GM18505 (cell line): ENCODE measurements at regions not wholly inside any gene's neighbourhood (a gene's known extent, or its start where the extent isn't known, plus 50 kb on each side); places are given as distances from the start of the nearest gene placed in this dataset.

Source experiments
- ATAC-seq: cut with Tn5 transposase; IDR thresholded peaks from one replicate; pipeline ENCODE4 v1.9.1; 2021; ENCODE audit not compliant: unreplicated experiment
- POLR2A ChIP-seq: IDR thresholded peaks from 4 replicates; pipeline ENCODE4 v1.6.1; 2011; ENCODE audit warnings: borderline replicate concordance; ENCODE audit not compliant: insufficient read depth, insufficient read length; ENCODE audit errors: extremely low read depth

DNA sequence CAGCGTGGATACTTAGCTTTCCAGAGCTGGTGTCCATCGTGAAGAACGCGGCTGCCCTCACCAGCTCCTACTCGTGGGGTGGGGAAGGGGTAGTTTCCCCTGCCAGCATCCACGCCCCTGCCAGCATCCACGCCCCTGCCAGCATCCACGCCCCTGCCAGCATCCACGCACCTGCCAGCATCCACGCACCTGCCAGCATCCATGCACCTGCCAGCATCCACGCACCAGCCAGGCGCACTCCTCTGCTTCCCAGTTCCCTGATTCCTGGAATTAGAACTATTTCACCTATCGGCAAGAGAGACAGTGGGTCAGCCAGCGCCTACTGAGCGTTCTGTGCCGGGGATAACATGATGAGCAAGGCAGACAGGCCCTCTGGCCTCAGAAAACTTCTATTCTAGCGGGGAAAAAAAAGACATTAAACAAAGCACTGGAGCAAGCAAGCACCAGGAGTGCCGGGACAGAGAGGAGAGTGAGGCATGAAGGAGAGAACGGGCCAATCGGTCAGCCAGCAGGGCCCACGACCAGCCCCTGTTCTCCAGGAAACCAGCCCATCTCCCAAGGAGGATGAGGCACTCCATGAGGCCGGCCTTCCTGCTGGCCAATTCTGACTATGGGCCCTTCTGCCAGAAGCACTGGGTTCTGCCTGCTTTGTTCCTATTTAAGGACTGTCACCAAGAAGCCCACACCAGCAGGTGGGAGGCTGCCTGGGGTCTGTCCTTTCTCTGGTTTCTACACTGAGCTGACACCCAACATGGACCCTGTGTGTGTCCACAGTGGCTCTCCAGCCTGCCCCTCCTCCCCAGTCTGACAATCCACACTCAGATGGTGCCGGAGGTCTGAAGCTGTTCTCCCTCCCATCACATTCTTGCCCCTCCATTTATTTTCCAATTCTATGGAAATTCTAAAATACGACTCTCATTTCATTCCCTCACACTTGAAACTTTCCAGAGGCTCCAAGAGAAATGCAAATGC, 78.4 kb upstream of the SALL3 start:
- no peak for ATAC-seq
- no peak for TF ChIP-seq POLR2A

DNA sequence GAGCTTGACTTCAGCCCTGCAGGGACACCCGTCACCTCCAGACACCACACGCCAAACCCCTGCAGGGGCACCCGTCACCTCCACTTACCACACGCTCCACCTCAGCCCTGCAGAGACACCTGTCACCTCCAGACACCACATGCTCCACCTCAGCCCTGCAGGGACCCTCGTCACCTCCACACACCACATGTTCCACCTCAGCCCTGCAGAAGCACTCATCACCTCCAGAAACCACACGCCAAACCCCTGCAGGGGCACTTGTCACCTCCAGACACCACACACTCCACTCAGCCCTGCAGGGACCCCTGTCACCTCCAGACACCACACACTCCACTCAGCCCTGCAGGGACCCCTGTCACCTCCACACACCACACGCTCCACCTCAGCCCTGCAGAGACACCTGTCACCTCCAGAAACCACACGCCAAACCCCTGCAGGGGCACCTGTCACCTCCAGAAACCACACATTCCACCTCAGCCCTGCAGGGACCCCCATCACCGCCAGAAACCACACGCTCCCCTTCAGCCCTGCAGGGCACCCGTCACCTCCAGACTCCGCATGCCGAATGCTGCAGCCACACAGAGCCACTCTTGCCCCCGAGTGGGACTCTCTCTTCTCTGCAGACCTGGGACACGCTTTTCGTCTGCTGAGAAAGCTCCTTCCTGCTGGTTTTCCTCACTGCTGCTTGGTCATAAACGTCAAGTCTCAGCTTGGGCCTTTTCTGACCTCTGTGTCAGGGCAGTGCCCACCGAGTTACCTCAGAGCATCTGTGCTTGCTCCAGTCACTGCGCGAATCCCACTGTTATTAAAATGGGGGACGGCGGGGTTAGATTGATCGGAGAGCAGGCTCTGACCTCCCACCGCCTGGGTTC, 77.5 kb upstream of the SALL3 start:
- ATAC-seq = no peak
- TF ChIP-seq POLR2A = no peak

DNA sequence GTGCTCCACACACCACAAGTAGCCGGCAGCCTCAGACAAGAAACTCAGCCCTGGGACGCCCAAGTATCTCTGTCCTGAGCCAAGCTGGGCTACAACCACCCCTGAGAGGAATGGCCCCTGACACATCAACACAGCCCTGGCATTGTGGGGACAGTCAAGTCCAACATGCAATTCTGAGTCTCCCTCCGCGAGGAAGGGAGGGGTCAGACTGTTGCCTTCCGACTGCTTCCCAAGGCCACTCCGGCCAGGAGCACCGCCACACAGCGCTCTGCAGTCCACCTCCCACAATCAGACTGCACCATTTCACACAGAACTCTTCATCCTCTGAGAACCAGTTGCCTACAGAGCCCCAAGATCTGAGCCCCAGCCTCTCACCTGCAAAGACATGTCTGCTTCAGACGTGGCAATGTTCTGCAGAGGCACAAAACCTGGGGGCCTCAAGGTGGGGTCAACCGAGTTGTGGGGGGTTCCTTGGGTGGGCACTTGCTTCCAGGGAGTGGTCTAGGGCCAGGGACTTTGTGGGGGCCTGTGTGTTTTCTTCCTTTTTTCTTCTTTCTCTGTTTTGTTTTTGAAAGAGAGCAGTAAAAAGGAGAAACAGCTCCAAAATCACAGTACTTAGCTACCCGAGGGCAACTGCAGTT, 76.7 kb upstream of the SALL3 start:
- no peak for TF ChIP-seq POLR2A
- no peak for ATAC-seq

DNA sequence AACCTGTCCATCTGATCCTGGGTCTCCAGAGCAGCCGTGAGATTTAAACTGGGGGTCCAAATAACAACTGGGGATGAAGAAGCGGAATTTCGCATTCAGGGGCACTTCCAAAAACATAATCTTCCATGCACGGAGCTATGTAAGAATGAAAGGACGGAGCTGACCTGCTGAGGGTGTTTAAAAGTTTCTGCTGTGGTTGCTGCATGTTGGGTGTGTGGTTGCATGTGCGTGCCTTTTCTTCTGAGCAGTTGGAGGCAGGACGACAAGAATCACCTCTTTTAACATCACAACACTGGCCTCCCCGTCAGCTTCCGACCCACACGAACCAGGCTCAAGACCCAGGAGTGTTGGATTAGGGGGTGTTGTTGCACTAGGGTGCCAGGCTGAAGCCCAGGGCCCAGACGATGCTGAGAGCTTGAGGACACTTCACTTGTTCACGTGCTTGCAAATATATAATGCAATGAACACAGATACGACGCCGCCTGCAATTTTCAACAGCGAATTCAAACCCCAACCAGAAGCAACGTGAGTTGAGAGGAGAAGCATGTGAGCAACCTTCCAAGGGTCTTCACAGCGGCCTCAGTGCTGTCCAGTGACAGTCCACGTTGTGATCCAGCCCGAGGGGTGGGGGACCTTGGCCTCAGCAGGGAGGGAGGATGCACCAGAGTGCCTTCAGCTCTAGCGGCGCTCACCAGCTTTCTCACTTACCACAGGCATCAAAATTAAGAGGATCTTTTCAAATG, 76.0 kb upstream of the SALL3 start:
- no peak for ATAC-seq
- TF ChIP-seq POLR2A = no peak

DNA sequence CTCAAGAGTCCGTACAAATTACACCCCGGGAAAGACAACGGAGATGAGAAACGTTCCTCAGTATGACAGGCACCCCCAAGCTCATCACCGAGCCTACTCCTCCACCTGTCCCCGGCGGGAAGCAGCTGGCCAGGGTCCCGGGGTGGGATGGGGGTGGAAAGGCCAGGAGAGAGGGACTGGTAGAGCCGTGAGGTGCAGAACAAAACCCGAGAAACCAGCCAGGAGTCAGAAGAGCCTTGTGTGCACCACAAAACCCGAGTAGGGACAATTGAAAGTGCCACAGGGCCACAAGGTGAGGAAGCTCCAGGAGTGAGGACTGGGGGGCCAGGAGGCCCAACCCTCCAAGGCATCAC, 75.5 kb upstream of the SALL3 start:
- no peak for TF ChIP-seq POLR2A

DNA sequence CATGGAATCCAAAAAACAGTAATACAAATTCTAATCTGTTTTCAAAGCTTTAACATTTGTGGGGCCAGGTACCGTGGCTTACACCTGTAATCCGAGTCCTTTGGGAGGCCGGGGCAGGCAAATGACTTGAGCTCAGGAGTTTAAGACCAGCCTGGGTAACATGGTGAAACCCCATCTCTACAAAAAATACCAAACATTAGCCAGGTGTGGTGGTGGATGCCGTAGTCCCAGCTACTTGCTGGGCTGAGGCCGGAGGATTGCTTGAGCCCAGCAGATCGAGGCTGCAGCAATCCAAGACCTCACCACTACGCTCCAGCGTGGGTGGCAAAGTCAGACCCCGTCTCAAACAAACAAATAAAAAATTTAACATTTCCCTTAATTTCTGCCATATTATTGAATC, 74.3 kb upstream of the SALL3 start:
- ATAC-seq = no peak
- TF ChIP-seq POLR2A = no peak

More for the DNA sequence above, 75.5 kb upstream of the SALL3 start:
- ATAC-seq = no peak

DNA sequence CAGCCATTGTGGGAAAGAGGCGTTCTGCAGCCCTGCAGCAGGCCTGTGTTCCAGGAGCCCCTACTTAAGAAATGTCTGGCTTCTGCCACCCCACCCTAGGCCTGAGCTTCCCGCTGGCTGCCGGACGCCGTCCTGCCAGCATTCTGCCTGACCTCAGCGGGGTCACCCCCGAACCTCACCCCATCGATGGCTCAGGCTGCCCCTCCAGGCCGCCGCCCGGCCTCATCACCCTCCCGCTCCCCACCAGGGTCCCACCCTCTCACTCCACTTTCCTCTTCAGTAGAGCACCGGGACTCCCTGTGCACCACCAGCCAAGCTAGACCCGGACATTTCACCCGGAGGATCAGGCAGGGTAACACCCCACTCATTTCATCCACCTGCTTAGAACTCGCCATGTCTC, 73.6 kb upstream of the SALL3 start:
- TF ChIP-seq POLR2A = no peak
- ATAC-seq = no peak

DNA sequence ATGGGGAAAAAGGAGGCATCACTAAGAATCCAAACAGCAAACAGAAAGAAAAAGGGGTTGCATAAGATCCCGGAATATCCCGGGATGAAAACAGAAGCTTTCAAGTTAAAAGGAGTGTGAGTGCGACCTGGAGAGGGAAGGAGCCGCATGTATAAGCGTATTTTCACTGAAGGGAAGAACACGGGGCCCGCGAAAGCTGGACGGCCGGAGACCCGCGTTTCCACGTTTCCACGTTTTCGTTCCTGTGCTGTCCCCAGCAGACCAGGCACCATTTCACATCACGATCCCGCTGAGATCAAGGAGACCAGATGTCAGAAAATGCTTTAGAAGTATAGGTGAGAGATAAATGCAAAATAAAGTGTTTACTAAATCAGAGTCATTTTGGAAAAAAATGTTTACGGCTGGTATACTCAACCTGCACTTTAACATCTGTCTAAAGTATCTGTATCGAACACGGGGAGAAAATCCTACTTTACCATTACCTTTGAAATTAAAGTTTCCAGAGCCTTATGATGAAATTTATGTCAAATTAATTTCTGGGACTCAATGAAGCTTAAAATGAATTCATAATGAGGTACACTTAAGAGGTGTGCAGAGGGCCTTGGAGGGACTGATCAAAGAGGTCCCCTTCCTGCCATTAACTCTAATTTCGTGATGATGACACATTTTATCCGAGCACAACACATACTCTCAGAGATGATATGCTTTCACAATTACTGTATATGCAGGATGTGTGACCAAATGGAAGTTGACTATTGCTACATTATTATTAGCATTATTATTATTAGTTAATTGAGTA, 71.0 kb upstream of the SALL3 start:
- TF ChIP-seq POLR2A = no peak
- ATAC-seq = no peak

DNA sequence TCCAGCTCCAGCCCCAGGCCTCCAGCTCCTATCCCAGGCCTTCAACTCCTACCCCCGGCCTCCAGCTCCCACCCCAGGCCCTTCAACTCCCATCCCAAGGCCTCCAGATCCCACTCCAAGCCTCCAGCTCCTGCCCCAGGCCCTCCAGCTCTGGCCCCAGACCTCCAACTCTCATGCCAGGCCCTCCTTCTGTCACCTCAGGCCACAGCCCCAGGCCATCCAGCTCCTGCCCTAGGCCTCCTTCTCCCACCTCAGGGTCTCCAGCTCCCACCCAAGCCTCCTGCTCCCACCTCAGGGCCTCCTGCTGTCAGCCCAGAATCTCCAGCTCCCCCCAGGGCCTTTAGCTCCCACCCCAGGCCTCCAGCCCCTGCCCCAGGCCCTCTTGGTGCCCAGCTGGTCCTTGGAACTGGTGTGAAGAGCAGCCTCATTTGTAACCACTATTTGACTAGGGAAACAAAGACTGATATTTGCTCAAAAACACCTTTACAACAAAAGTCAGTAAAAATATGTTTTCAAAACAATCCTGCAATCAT, 67.8 kb upstream of the SALL3 start:
- ATAC-seq = no peak
- TF ChIP-seq POLR2A = no peak

DNA sequence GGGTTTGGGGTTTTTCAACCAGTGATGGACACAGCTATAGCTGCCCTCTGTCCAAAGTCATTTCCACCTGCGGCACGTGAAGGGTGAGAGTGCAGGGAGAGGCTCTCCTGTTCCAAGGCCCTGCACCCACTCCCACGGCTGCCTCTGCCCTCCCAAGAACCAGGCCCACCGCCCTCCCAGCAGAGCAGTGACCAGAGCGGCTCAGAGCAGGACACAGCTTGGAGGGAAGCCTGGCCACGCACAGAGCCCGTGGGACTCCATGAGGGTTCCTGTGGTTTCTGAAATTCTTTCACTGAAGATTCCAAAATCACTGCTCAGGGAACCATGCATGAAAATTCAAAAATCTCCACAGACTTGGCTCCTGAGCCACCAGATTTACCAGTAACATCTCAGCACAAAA, 67.3 kb upstream of the SALL3 start:
- TF ChIP-seq POLR2A = no peak
- ATAC-seq = no peak

DNA sequence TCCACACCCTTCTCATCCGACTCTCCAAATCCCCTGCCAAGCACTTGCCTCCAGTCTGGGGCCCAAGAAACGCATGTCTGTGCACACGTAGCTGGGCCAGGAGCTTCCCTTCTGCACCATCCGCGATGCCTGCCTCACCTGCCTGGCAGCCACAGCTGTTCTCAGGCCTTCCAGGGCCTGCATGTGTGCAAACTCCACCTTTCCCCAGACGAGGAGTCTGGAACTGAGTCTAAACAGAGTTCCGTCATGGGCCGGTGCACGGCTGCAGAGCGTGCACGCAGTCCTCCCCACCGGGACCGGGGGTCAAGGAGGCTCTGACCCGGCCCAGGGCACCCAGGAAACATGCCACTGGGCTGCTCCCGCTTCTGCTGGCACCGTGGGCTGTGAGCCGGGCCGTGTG, 66.8 kb upstream of the SALL3 start:
- no peak for TF ChIP-seq POLR2A
- no peak for ATAC-seq

DNA sequence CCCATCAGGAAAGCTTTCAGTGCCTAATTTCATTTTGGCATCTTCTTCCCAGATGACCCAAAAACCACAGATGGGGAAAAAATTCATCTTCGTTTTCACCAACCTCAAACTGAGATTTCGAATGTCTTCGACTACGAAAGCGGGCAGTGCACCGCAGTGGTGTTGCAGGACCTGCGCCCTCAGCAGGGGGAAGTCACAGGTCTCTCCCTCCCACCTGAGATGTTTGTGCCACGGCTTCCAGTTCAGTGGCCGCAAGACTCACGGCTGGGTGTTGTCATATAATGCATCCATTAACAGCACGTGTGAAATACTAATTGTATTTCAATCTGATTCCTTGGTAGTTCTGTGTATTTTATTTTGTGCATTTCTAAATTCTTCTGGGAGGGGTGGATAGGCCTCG, 66.2 kb upstream of the SALL3 start:
- ATAC-seq = no peak
- no peak for TF ChIP-seq POLR2A
